GM12874 (cell line): ENCODE measurements at regions not wholly inside any gene's neighbourhood (a gene's known extent, or its start where the extent isn't known, plus 50 kb on each side); places are given as distances from the start of the nearest gene placed in this dataset.

Experiments used
- TF ChIP-seq, protein P1 (sequence below): IDR thresholded peaks from 2 replicates; pipeline ENCODE4 v1.5.1; 2011; ENCODE audit warnings: low read depth, mild to moderate bottlenecking, control low read depth, low read length, moderate library complexity; ENCODE audit not compliant: insufficient read depth

DNA sequence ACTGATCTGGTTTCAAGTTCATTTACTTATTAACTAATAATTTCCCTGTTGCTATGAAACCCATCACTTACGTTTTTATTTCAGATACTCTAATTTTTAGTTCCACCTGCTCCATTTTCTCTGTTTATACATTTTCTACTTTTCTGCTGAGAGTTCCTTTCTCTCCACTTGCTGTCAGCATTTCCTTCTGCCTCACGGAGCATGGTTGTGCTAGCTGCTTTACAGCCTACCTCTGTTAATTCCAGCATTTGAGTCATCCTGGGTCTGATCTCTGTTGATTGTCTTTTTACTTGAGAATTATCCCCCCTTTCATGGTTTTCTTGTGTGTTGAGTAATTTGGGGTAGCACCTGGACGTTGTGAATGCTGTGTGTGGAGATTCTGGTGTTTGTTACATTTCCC is 373.2 kb upstream of the C1orf174 start:
- TF ChIP-seq, protein P1, sequence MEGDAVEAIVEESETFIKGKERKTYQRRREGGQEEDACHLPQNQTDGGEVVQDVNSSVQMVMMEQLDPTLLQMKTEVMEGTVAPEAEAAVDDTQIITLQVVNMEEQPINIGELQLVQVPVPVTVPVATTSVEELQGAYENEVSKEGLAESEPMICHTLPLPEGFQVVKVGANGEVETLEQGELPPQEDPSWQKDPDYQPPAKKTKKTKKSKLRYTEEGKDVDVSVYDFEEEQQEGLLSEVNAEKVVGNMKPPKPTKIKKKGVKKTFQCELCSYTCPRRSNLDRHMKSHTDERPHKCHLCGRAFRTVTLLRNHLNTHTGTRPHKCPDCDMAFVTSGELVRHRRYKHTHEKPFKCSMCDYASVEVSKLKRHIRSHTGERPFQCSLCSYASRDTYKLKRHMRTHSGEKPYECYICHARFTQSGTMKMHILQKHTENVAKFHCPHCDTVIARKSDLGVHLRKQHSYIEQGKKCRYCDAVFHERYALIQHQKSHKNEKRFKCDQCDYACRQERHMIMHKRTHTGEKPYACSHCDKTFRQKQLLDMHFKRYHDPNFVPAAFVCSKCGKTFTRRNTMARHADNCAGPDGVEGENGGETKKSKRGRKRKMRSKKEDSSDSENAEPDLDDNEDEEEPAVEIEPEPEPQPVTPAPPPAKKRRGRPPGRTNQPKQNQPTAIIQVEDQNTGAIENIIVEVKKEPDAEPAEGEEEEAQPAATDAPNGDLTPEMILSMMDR: no peak

DNA sequence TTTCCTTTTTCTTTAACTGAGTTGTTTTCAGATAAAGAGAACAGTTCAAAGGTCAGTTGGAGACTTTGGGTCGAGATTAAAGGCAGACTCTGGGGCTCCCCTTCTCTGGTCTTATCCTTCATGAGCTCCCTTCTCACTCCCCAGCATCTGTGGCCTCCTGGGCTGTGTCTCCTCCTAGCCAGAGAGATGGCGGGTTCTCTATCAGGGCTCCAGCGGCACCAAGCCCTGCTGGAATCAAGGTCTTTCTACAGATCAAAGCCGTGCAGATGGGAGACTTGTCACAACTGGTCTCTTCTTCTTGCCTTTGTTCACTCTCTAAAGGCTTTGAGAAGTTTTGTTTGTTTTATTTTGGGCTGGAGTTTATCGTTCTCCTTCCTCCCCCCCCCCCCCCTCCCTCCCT is 373.7 kb upstream of the C1orf174 start:
- TF ChIP-seq, protein P1: no peak

DNA sequence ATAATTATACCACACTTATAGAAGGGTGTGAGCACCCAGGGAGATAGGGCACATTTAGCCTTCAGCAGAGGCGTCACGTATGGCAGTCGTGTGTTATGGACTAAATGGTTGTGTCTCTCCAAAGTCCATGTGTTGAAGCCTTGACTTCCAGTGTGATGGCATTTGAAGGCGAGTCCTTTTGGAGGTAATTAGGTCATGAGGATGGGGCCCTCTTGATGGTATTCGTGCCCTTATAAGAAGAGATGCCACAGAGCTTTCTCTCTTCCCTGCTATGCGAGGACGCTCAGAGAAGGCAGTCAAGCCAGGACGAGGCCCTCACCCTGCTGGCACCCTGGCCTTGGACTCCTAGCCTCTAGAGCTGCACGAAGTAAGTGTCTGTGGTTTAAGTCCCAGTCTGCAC is 375.0 kb upstream of the C1orf174 start:
- TF ChIP-seq, protein P1: no peak

DNA sequence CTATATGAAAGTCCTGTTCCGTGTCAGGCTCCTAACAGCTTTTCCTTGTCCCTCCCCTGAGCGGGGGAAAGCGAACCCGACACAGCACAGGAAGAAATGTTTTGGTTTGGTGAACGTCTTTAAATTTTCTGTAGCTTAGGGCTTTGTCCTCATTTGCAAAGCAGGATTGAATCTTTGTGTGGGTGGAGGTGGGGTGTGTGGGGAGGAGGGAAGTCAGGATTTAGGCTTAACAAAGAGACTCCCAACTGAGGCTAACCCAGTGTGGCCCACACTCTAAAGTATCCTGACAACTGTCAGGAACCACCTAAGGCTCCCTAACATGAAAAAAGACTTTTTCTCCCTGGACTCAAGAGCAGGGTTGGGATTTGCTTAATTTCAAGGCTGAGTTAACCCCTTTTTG is 376.2 kb upstream of the C1orf174 start:
- TF ChIP-seq, protein P1: no peak

DNA sequence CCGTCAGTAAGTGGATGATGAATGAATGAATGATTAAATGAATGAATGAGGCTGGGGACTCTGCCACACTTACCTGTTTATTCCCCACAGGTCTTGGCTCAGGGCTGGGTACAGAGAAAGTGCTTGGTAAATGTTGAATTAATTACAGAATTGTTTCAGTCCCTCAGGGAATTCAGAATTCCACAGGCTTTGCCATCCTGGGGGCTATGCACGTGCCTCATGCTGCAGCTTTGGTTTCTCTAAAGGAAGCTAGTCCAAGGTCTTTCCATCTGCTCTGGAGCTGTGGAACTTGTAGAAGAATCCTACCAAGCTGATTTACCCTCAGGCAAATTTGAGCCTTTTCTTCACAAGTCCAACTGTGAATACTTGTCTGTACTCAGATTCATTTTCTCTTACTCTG is 376.8 kb upstream of the AJAP1 start:
- TF ChIP-seq, protein P1: no peak

DNA sequence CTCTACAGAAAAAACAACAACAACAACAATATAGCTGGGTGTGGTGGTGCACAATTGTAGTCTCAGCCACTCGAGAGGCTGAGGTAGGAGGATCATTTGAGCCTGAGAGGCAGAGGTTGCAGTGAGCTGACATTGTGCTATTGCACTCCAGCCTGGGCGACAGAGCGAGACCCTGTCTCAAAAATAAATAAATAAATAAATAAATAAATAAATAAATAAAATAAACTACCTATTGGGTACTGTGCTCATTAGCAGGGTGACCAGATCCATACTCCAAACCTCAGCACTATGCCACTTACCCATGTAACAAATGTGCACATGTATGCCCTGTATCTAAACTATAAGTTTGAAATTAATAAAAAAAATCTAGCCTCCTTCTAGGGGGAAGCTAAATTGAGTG is 369.4 kb upstream of the AJAP1 start:
- TF ChIP-seq, protein P1: no peak

DNA sequence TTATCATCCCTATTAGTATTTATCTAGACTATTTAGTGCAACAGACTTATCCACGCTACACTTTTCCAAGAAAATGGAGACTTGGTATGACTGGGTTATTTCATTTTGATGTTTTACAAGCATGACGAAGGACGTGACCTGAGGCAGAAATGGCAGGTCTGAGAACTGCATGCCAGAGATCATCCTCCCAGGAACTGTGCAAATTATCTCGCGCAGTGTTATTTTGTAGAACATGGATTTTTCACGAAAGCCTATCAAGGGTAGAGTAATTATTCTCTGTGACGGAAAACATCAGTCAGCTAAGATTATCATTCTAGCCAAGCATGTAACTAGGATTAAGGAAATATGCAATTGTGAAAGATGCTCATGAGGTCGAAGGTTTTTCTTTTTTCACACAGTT is 361.5 kb upstream of the AJAP1 start:
- TF ChIP-seq, protein P1: no peak
